GM12892 (cell line): ENCODE measurements at regions not wholly inside any gene's neighbourhood (a gene's known extent, or its start where the extent isn't known, plus 50 kb on each side); places are given as distances from the start of the nearest gene placed in this dataset.

Experiments
- POLR2A ChIP-seq: IDR thresholded peaks from 2 replicates; pipeline ENCODE4 v1.6.1; 2011; ENCODE audit warnings: low read depth, low read length, control low read depth
- POLR2AphosphoS5 ChIP-seq: IDR thresholded peaks from 2 replicates; pipeline ENCODE4 v1.6.1; 2011; ENCODE audit warnings: low read depth, low read length, control low read depth

DNA sequence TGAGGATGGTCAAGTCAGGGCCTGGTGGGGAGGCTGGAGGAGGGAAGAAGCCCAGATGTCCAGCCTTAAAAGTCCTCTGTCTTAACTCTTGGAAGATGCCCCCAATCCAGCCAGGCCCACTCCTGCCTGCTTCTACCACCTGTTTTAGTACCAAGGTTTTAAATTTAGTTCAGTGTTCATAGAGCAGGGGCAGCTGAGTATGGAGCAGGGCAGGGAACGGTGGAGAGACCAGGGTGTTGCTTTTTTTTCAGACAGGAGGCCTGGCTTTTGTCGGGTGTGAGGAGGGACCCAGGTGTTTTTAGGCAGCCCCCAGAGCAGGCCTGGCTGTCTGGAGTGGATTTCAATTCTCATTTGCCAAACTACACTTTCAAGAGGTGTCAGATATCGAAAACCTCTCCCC lies 278.8 kb downstream of the CDC5L start:
- TF ChIP-seq POLR2A, result no peak
- TF ChIP-seq POLR2AphosphoS5, result no peak
